ENCODE measurements at regions not wholly inside any gene's neighbourhood (a gene's known extent, or its start where the extent isn't known, plus 50 kb on each side); places are given as distances from the start of the nearest gene placed in this dataset.

DNA sequence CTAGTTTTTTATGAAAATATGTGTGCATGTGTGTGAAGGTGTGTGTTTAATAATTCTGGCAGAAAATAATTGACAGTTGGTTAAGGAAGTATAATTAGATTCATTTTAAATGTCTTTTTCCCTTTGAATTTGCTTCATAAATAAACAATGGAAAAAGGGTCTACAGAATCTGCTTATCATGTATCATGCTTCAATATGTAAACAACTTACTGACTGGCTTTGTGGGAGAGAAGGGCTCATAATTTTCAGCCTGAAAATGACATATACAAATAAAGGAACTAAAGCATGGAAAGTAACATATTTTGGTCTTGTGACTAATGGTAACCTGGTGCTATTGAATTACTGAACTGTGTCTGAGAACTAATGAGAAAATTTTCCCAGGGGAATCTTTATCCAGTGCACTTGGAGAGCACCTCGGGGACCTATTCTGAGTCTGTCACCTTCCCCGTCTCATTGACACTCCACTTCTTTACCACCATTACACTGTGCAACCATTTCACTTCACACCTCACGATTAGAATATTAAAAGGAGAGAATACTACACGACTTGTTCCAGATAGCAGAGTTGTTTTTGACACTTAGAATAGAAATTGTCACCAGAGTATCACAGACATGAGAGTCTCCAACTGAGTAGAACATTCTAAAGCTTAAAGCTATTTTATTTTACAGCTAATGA is 298.6 kb downstream of the TFEC start (continued):
- TF ChIP-seq, protein P1, sequence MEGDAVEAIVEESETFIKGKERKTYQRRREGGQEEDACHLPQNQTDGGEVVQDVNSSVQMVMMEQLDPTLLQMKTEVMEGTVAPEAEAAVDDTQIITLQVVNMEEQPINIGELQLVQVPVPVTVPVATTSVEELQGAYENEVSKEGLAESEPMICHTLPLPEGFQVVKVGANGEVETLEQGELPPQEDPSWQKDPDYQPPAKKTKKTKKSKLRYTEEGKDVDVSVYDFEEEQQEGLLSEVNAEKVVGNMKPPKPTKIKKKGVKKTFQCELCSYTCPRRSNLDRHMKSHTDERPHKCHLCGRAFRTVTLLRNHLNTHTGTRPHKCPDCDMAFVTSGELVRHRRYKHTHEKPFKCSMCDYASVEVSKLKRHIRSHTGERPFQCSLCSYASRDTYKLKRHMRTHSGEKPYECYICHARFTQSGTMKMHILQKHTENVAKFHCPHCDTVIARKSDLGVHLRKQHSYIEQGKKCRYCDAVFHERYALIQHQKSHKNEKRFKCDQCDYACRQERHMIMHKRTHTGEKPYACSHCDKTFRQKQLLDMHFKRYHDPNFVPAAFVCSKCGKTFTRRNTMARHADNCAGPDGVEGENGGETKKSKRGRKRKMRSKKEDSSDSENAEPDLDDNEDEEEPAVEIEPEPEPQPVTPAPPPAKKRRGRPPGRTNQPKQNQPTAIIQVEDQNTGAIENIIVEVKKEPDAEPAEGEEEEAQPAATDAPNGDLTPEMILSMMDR (IDR thresholded peaks at IDR 0.05; ENCODE audit: control extremely low read depth in 1 of 3, insufficient read depth in 1 of 3, low read depth in 1 of 3, low read length in 3 of 3) = no peak
- TF ChIP-seq POLR2A (IDR thresholded peaks at IDR 0.05; ENCODE audit: control extremely low read depth in 1 of 2, low read depth in 2 of 2, low read length in 2 of 2) (no peak), SP4 (IDR thresholded peaks at IDR 0.05; ENCODE audit: low read length) (no peak), SRF (IDR thresholded peaks at IDR 0.05; ENCODE audit: low read depth, low read length) (no peak), CBX8 (IDR thresholded peaks at IDR 0.05; ENCODE audit: borderline replicate concordance, low read depth, low read length) (no peak)
